GM12875 (cell line): ENCODE measurements at regions not wholly inside any gene's neighbourhood (a gene's known extent, or its start where the extent isn't known, plus 50 kb on each side); places are given as distances from the start of the nearest gene placed in this dataset.

Source experiments
- H3K4me3 ChIP-seq: one replicate; pipeline ENCODE4 v1.5.1; 2011; ENCODE audit warnings: low read depth, low read length, control low read depth
- CTCF ChIP-seq: IDR thresholded peaks from 2 replicates; pipeline ENCODE4 v1.5.1; 2011; ENCODE audit warnings: low read depth, mild to moderate bottlenecking, control low read depth, inconsistent platforms, low read length, moderate library complexity, borderline replicate concordance; ENCODE audit not compliant: insufficient read depth

- H3K4me3 ChIP-seq, result no peak overlapping the region
- no peak for TF ChIP-seq CTCF
Observed at GRCh38 chr5:101176605-101177004, 273.5 kb upstream of the ST8SIA4 start.

GRCh38 chr5:101174981-101175380 is 271.9 kb upstream of the ST8SIA4 start:
- H3K4me3 ChIP-seq, result no peak overlapping the region
- TF ChIP-seq CTCF, result no peak

- no peak for TF ChIP-seq CTCF
- no peak overlapping the region for H3K4me3 ChIP-seq
Observed at GRCh38 chr5:101163088-101163487, 260.0 kb upstream of the ST8SIA4 start.

GRCh38 chr5:101160002-101160401 is 256.9 kb upstream of the ST8SIA4 start:
- TF ChIP-seq CTCF, result no peak

GRCh38 chr5:101159006-101159405 is 255.9 kb upstream of the ST8SIA4 start:
- no peak overlapping the region for H3K4me3 ChIP-seq
- TF ChIP-seq CTCF, result no peak

More at GRCh38 chr5:101160002-101160401, 256.9 kb upstream of the ST8SIA4 start:
- H3K4me3 ChIP-seq, result no peak overlapping the region

GRCh38 chr5:101153526-101153925 is 250.4 kb upstream of the ST8SIA4 start:
- TF ChIP-seq CTCF, result no peak
- H3K4me3 ChIP-seq, result no peak overlapping the region

GRCh38 chr5:101143526-101143925 is 240.4 kb upstream of the ST8SIA4 start:
- no peak overlapping the region for H3K4me3 ChIP-seq

More at GRCh38 chr5:101143526-101143925, 240.4 kb upstream of the ST8SIA4 start:
- no peak for TF ChIP-seq CTCF
